HG03196 (cell line): ENCODE measurements at regions not wholly inside any gene's neighbourhood (a gene's known extent, or its start where the extent isn't known, plus 50 kb on each side); places are given as distances from the start of the nearest gene placed in this dataset.
"Not testable (repeated sequence)": the region's sequence is repeated elsewhere in the genome, so short reads cannot be mapped to it uniquely, and the experiment has no call there.

Experiments
- ATAC-seq: cut with Tn5 transposase; IDR thresholded peaks from one replicate; pipeline ENCODE4 v1.9.1; 2021; ENCODE audit not compliant: unreplicated experiment

- no peak for ATAC-seq
These were observed 1691.7 kb upstream of the FLRT2 start for GRCh38 chr14:83838226-83838625.

- no peak for ATAC-seq
These were observed 1687.4 kb upstream of the FLRT2 start for GRCh38 chr14:83842547-83842946.

GRCh38 chr14:83847102-83847501 is 1682.8 kb upstream of the FLRT2 start:
- no peak for ATAC-seq

GRCh38 chr14:83850092-83850491 is 1679.9 kb upstream of the FLRT2 start:
- no peak for ATAC-seq

GRCh38 chr14:83856334-83856733 is 1673.6 kb upstream of the FLRT2 start:
- no peak for ATAC-seq

- ATAC-seq = no peak
These were observed 1669.3 kb upstream of the FLRT2 start for GRCh38 chr14:83860631-83861155.

- ATAC-seq = no peak
These were observed 1666.7 kb upstream of the FLRT2 start for GRCh38 chr14:83863042-83863774.

GRCh38 chr14:83864106-83864505 is 1665.8 kb upstream of the FLRT2 start:
- no peak for ATAC-seq

GRCh38 chr14:83867566-83868225 is 1662.2 kb upstream of the FLRT2 start:
- no peak for ATAC-seq

- ATAC-seq = no peak
These were observed 1659.2 kb upstream of the FLRT2 start for GRCh38 chr14:83870546-83871270.

- no peak for ATAC-seq
These were observed 1656.3 kb upstream of the FLRT2 start for GRCh38 chr14:83873669-83874068.

- ATAC-seq = no peak
These were observed 1655.3 kb upstream of the FLRT2 start for GRCh38 chr14:83874662-83875061.

GRCh38 chr14:83883732-83884131 is 1646.2 kb upstream of the FLRT2 start:
- ATAC-seq = no peak

- no peak for ATAC-seq
These were observed 1644.1 kb upstream of the FLRT2 start for GRCh38 chr14:83885837-83886293.

- ATAC-seq = no peak
These were observed 1642.1 kb upstream of the FLRT2 start for GRCh38 chr14:83887866-83888265.

- ATAC-seq = no peak
These were observed 1636.5 kb upstream of the FLRT2 start for GRCh38 chr14:83893447-83893846.

- no peak for ATAC-seq
These were observed 1635.4 kb upstream of the FLRT2 start for GRCh38 chr14:83894568-83894967.

GRCh38 chr14:83898558-83898957 is 1631.4 kb upstream of the FLRT2 start:
- not testable (repeated sequence) for ATAC-seq

- no peak for ATAC-seq
These were observed 1630.2 kb upstream of the FLRT2 start for GRCh38 chr14:83899706-83900105.

- no peak for ATAC-seq
These were observed 1624.8 kb upstream of the FLRT2 start for GRCh38 chr14:83905157-83905556.

- no peak for ATAC-seq
These were observed 1621.5 kb upstream of the FLRT2 start for GRCh38 chr14:83908419-83908818.

GRCh38 chr14:83909507-83909906 is 1620.4 kb upstream of the FLRT2 start:
- ATAC-seq = no peak
